NB4 (cell line): ENCODE measurements at regions not wholly inside any gene's neighbourhood (a gene's known extent, or its start where the extent isn't known, plus 50 kb on each side); places are given as distances from the start of the nearest gene placed in this dataset.

Source experiments
- DNase-seq: peaks from one replicate; pipeline ENCODE4 v3.0.0; 2010; ENCODE audit warnings: low read depth
- H3K4me3 ChIP-seq: one replicate; pipeline ENCODE4 v1.5.1; 2011; ENCODE audit warnings: mild to moderate bottlenecking, low read depth, low read length, moderate library complexity
- MYC ChIP-seq: IDR thresholded peaks from 2 replicates; pipeline ENCODE4 v1.6.1; 2011; ENCODE audit warnings: low read depth, low read length
- POLR2A ChIP-seq: IDR thresholded peaks from 2 replicates; pipeline ENCODE4 v1.6.1; 2011; ENCODE audit warnings: mild to moderate bottlenecking; ENCODE audit not compliant: insufficient read length; ENCODE audit errors: extremely low read depth
- TF ChIP-seq, protein P1 (sequence below): IDR thresholded peaks from 2 replicates; pipeline ENCODE4 v1.6.1; 2011; ENCODE audit warnings: low read depth, low read length
- TF ChIP-seq, protein P2 (sequence below): IDR thresholded peaks from one replicate; pipeline ENCODE4 v1.5.1; 2012; ENCODE audit warnings: low read depth, low read length

DNA sequence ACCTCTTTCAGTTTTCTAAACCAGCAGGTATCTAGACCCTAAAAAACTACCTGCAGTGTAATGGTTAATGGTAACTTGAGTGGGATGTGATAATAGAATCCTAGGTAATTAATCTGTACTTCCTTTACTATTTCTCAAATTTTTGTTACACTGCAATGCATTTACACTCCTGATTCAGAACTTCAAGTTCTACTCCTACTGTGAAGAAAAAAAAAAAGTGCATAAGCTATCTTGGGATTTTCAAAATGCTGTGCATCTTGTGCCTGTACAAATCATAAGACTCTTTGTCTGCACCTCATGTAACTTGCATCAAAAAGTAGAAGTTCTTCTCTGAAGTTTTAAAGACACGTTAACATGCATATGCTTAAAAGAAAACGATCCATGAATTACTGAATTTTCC is 554.1 kb downstream of the CETN3 start:
- TF ChIP-seq MYC (no peak), POLR2A (no peak)
- TF ChIP-seq, protein P1, sequence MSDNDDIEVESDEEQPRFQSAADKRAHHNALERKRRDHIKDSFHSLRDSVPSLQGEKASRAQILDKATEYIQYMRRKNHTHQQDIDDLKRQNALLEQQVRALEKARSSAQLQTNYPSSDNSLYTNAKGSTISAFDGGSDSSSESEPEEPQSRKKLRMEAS = no peak
- TF ChIP-seq, protein P2, sequence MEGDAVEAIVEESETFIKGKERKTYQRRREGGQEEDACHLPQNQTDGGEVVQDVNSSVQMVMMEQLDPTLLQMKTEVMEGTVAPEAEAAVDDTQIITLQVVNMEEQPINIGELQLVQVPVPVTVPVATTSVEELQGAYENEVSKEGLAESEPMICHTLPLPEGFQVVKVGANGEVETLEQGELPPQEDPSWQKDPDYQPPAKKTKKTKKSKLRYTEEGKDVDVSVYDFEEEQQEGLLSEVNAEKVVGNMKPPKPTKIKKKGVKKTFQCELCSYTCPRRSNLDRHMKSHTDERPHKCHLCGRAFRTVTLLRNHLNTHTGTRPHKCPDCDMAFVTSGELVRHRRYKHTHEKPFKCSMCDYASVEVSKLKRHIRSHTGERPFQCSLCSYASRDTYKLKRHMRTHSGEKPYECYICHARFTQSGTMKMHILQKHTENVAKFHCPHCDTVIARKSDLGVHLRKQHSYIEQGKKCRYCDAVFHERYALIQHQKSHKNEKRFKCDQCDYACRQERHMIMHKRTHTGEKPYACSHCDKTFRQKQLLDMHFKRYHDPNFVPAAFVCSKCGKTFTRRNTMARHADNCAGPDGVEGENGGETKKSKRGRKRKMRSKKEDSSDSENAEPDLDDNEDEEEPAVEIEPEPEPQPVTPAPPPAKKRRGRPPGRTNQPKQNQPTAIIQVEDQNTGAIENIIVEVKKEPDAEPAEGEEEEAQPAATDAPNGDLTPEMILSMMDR = no peak
- no peak overlapping the region for H3K4me3 ChIP-seq
- no peak for DNase-seq

DNA sequence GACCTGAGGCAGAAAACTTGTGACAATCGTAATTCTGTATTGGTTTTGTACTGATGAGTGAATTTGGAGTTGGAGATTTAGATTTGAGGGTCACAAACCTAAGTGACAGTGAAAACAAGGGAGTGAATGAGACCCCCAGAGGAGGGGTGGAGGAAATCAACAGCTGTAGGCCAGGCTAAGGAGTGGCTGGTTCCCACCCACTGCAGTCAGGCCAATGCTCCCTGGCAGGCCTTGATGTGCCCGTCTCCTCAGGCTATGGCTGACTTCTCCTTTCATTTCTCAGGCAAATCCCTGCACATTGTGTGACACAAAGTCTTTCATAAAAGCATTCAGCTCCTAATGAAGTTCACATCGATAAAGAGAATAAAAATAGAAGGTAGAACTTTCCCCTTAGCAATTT is 557.6 kb downstream of the CETN3 start:
- no peak overlapping the region for H3K4me3 ChIP-seq
- TF ChIP-seq, protein P1 = no peak
- TF ChIP-seq, protein P2 = no peak
- no peak for TF ChIP-seq MYC
- TF ChIP-seq POLR2A = no peak
- no peak for DNase-seq

DNA sequence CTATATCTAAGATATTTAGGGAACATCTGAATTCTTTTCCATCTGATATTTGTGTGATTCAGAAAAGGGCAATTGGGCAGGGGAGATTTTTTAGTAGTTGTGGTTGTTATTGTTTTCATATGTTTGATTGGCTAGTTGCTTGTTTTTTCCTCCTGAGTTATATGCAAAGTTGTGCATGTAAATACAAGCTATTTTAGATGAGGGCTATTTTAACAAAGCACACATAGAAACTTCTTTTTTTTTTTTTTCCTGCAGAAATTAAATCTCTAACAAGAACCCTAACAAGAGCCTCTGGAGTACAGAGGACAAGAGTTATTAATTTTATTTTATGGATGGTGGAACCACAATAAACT is 559.1 kb downstream of the CETN3 start:
- DNase-seq = no peak
- H3K4me3 ChIP-seq = no peak overlapping the region
- TF ChIP-seq POLR2A (no peak), MYC (no peak)
- TF ChIP-seq, protein P1 = no peak
- TF ChIP-seq, protein P2 = no peak

DNA sequence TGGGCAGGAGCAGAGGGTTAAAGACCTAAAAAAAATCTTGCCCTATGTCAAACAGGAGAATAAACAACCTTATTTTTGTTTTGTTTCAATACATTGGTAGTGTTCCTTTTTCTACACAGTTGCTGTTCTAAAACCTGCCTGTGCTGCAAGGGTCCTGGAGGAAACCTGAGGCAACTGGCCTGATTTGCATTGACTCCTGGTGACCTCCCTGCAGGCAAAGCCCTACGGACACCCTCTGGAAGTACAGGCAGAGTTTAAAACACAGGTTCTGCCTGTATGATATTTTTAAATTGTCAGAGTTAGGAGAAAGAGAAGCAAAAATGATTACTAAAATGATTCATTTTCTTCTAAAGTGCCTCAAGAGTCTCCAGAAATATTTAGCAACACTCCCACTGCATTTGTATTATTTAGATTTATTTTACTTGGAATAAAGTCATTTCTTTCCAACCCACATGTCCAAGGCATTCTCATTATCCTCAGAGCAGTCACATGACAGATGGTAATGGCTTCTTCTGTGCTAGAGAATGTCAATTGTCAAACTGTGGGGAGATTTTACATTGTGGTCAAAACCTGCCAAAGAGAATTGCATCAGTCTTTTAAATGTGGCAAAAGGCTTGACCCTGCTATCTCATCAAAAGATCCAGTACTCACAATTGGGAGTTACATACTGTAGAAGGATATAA is 559.6 kb downstream of the CETN3 start:
- no peak overlapping the region for H3K4me3 ChIP-seq
- no peak for DNase-seq
- TF ChIP-seq, protein P1 = no peak
- TF ChIP-seq, protein P2 = no peak
- TF ChIP-seq MYC = no peak
- no peak for TF ChIP-seq POLR2A

DNA sequence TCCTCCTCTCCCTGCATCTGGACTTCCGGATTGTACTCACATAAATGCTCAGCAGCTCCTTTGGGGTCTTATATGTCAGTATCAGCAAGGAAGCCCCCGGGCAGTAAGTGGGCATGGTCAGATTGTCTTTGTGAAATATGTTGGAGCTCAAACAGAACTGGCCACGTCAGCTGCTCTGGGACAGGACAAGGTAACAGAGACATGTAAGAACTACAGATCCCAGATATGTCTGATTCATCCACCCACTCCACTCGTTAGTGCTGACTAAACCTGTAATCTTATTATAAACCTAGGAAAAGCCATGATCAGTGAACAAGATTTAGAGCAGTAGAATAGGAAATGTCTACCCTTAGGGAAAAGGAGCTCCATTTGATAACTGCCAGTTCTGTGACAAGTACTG is 561.8 kb downstream of the CETN3 start:
- DNase-seq = no peak
- no peak overlapping the region for H3K4me3 ChIP-seq
- TF ChIP-seq, protein P2 = no peak
- TF ChIP-seq POLR2A (no peak), MYC (no peak)
- TF ChIP-seq, protein P1 = no peak
